Stimulated activated CD8-positive, alpha-beta memory T cell treated with anti-CD3 and anti-CD28 coated beads, Interleukin-15, amount 100 ng/mL, for 24 hours (primary cell): ENCODE measurements at regions not wholly inside any gene's neighbourhood (a gene's known extent, or its start where the extent isn't known, plus 50 kb on each side); places are given as distances from the start of the nearest gene placed in this dataset.
"Not testable (repeated sequence)": the region's sequence is repeated elsewhere in the genome, so short reads cannot be mapped to it uniquely, and the experiment has no call there.

Experiments used
- DNase-seq: peaks from one replicate; pipeline ENCODE4 v3.0.0-alpha.2; 2020; ENCODE audit warnings: low read depth

DNA sequence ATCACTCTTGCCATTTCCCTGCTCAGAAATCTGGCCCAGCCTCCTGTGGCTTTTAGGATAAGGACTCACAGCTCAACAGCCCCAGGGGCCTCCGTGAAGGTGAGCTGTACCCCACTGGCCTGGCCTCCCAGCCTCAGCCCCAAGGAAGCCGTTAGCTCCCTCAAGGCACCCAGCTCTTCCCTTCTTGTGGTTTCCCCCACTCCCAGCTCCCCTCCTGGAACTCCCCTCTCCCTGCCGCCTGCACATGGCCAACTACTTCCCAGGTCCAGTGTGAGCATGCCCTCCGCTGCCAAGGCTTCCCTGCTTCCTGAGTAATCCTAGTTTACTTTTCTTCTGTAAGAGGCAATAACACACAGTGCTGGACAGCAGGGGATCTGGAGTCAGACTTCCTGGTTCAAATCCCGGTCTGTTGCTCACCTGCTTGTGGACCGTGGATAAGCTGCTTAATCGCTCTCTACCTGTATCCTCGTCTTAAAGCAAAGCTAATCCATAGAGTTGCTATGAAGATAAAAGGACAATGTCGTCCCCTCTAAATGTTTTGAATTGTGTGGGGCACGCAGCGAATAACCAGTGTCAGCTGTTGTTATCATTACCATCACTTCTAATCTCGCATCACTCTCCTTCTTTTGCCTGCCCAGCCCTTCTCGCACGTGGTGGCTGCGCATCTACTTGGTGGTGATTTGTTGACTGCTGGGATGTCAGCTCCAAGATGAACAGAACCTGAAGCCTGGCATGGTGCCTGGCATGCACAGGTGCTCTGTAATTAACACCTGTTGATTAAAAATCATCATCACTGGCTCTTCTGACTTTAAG is 86.6 kb downstream of the C5orf15 start:
- DNase-seq = no peak

GRCh38 chr5:133878236-133878555 is 90.2 kb downstream of the C5orf15 start:
- DNase-seq = no peak

- no peak for DNase-seq
Observed at GRCh38 chr5:133877351-133878235, 90.8 kb downstream of the C5orf15 start.

DNA sequence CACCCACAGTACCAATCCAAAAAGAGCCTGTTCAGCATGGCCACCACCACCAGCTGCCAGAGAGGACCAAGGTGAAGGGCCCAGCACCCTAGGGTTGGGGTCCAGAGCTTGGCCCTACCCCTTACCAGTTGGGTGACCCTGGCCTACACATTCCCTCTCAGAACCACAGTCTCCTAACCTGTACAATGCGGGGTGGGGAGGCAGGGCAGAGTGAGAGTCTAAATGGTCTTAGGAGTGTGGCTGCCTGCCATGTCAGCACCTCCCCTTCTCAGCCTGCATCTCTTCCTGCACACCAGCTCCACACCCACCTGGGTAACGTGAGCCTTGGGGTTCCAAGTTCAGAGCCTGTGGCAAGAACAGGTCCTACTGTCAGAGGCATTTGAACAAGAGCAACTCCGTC is 92.2 kb downstream of the C5orf15 start:
- no peak for DNase-seq

DNA sequence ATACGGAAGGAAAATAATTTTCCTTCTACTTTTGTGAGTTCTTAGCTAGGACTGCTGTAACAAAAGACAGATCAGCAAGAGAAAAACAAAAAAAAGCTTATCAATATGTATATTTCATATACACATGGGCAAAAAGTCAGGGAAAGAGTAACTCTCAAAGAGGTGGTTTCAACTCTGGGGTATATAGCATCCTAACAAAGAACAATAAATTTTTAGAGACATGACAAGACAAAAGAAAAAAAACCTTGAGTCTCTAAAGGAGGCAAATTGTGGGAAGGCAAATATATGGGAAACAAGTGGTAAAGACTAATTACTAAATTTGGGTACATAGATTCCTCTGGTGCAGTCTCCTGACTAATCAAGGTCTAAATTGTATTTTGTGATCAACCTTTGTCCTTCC is 93.2 kb downstream of the C5orf15 start:
- DNase-seq = no peak

- DNase-seq = no peak
Observed at GRCh38 chr5:133873449-133873848, 95.0 kb downstream of the C5orf15 start.

DNA sequence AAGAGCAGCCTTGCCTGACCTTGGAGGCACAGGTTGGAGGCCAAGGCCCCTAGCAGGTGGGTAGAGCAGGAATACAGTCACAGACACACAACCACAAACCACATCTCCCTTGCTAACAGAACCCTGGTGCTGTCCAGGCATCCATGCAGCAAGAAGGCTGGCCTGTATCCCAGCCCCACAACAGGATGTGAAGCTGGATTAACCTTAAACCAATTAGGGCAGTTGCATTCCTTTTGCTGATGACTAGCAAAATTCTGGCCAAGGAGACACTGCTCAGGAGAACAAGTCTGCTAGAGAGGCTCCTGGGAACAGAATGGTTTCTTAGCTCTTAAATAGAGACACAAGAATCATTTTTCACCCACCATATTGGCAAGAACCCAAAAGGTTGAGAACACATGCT is 97.8 kb downstream of the C5orf15 start:
- no peak for DNase-seq

DNA sequence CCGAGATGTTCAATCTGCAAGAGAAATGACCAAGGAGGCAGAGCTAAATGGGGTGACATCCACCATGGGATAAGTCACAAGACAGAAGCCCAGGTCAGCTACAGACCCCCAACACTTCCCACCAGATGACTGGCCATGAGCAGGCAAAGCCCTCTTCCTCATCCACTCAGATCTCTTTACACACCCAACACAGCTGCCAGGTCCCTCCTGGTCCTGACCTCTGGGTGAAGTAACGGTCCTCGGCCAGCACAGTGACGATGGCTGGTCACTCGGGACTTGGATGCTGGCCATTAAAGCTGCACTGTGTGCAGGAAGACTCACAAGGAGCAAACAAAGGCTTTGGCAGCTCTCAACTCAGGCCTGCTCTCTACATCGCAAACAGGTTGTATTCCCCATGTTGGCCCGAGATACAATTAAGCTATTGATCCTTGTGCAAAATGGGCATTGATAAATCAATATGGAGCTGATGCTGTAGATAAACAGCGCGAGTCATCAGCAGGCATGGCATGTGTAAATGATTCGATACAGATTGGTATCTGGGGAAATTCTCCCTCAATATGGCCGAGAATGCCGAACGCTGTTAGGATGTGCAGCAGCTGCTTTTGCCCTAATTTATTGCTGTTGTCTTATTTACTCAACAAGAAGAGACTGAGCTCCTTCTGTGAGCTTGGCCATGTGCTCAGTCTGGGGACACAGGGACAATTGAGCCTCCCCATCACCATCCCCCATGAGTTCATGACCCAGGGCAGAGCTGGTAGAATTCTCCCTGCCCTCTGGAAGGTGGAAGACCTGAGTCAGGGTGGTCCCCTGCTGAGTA is 98.7 kb downstream of the C5orf15 start:
- DNase-seq = no peak

DNA sequence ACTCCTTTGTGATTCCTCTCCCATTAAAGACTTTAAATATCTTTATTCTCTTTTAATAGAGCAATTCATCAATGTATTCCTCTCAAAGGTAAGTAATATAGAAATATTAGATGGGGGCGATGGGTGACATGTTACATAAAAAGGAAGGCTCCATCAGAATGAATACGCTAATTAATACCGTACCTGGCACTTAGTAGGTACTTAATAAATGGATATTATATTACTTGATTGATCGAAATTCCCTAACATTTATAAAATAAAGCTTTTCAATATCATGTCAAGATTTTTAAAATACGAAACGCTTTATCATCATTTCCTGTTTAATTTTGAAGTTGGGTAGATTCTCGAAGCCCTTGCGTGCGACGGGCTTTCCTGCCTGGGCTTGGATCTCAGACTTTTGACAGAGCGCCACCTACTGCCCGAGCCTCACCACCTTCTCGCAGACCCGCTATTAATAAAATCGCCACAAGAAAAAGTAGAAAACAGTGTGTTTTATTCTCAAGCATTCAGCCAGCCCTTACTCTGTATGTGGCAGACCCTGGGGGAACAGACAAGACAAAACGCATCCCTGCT is 99.4 kb downstream of the C5orf15 start:
- peak; percentile 50 for DNase-seq

DNA sequence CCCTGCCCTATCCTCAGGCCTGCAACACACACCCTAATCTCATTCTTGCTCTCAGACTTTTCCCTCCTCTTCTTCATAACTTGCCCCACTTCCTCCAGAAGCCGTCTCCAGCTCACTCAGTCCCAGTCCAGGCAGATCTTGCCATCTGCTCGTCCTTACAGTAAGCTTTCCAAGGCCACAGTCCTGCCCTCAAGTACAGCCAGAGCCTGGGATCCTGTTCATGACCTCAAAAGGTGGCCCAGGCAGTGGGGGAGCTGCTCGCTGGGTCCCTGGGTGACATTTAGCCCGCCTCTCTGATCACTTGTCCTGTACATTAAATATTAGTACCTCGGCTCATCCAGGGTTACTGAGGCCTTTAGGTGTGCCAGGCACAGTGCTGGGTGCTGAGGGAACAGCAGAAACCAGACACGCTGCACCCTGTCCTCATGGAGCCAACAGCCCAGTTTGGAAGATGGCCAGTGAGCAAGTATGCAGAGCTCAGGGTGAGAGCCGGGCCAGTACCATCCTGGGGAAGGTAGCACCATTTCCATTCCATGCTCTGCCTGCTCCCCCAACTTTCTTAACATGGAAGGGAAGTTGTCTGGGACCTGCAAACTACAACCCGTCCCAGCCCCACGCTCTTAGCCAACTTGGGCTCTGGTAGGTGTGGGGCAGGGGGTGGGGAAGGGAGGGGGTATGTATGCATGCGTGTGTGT is 100.4 kb downstream of the C5orf15 start:
- no peak for DNase-seq

GRCh38 chr5:133867341-133867740 is 101.1 kb downstream of the C5orf15 start:
- DNase-seq = no peak

- DNase-seq = no peak
Observed at GRCh38 chr5:133866903-133867245, 101.6 kb downstream of the C5orf15 start.

GRCh38 chr5:133866160-133866902 is 102.1 kb downstream of the C5orf15 start:
- no peak for DNase-seq

- no peak for DNase-seq
Observed at GRCh38 chr5:133865113-133865512, 103.3 kb downstream of the C5orf15 start.

DNA sequence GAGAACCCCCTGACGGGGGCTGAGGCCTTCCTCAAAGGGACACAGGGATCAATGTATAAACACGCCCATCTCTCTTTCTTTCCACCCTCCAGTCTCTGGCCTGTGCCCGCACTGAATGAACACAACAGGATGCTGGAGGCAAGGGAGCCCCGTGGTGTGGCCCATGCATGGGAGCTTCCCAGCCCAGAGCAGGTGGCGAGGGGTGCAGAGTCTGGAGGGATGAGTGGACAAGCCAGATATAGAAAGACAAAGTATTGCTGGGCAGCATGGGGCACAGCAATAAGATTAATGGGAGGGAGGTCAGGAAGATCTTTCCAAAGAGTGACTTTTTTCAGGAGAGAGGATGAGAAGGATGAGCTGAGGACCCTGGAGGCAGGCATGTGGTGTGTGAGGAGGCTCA is 103.7 kb downstream of the C5orf15 start:
- no peak for DNase-seq

- DNase-seq = no peak
Observed at GRCh38 chr5:133863857-133864585, 104.4 kb downstream of the C5orf15 start.

DNA sequence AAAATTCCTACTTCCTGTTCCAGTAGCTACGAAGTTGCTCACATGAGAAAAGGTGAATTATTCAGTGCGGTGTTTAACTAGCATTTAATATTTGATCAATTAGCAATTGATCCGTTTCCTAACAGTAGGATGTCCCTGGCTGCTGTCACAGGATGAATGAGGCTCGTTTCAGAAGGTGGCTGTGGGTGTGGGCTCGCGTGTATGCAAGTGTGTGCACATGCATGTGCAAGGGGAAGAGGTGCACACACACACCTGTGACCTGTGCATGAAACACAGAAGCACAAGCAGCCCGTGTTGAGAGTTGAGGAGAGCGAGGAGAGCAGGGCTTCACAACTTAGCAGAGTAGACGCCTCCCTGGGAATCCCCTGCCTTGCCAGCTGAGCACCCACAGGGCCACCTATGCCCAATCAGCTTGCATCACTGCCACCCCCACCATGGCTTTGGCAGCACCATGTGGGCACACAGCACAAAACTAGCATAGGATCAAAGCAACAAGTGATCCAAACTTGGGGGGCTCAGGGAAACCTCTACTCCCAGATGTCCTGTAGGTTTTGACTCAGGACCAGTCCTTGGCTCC is 107.2 kb downstream of the C5orf15 start:
- no peak for DNase-seq

GRCh38 chr5:133859073-133859472 is 109.4 kb downstream of the C5orf15 start:
- DNase-seq = no peak

DNA sequence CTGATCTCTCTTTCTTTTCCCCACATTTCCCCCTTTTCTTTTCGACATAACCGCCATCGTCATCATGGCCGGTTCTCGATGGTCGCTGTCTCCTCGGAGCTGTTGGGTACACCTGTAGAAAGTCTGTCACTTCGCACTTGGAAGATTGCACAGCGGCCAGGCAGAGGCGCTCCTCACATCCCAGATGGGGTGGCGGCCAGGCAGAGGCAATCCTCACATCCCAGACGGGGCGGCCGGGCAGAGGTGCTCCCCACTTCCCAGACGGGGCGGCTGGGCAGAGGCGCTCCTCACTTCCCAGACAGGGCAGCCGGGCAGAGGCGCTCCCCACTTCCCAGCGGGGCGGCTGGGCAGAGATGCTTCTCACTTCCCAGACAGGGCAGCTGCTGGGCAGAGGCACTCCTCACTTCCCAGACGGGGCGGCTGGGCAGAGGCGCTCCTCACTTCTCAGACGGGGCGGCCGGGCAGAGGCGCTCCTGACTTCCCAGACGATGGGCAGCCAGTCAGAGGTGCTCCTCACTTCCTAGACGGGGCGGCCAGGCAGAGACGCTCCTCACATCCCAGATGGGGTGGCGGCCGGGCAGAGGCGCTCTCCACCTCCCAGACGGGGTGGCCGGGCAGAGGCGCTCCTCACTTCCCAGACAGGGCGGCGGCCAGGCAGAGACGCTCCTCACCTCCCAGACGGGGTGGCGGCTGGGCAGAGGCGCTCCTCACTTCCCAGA is 110.7 kb downstream of the C5orf15 start:
- DNase-seq = not testable (repeated sequence)
